SK-N-MC (cell line): ENCODE measurements at regions not wholly inside any gene's neighbourhood (a gene's known extent, or its start where the extent isn't known, plus 50 kb on each side); places are given as distances from the start of the nearest gene placed in this dataset.

Experiments
- EZH2 ChIP-seq: fragments of 200-600 bp; sonication (generic); IDR thresholded peaks from one replicate; pipeline ENCODE4 v1.6.1; 2017; ENCODE audit warnings: antibody characterized with exemption
- POLR2AphosphoS5 ChIP-seq: IDR thresholded peaks from 2 replicates; pipeline ENCODE4 v1.6.1; 2012; ENCODE audit warnings: mild to moderate bottlenecking, low read depth, low read length, borderline replicate concordance

GRCh38 chr12:94039199-94039840 is 109.1 kb upstream of the PLXNC1 start:
- TF ChIP-seq POLR2AphosphoS5: no peak
- no peak for TF ChIP-seq EZH2
